Natural killer cell treated with Interleukin-12 subunit alpha and Interleukin-12 subunit beta and Interleukin-15 and Interleukin-18, amount 100 ng/mL, for 72 hours (primary cell): ENCODE measurements at regions not wholly inside any gene's neighbourhood (a gene's known extent, or its start where the extent isn't known, plus 50 kb on each side); places are given as distances from the start of the nearest gene placed in this dataset.

Experiments
- ATAC-seq, 2 donors: fragments of 150-1000 bp; cut with Tn5 transposase in 1 of 2; sonication (Bioruptor Pico), chemical (Tn5 transposase) in 1 of 2; 2 replicates each; pipeline ENCODE4 v1.10.0; 2021
- DNase-seq: peaks from one replicate; pipeline ENCODE4 v3.0.0; 2022; ENCODE audit warnings: low spot score
- H3K27ac Mint-ChIP-seq, 2 donors: 1 replicate in 1 of 2; 2 replicates in 1 of 2; pipeline ENCODE4 v1.8.0; 2022; ENCODE audit warnings: mixed read lengths in 2 of 2, mild to moderate bottlenecking in 1 of 2, moderate library complexity in 1 of 2
- H3K27me3 Mint-ChIP-seq, 2 donors: 1 replicate in 1 of 2; 2 replicates in 1 of 2; pipeline ENCODE4 v1.8.0; 2022; ENCODE audit warnings: mixed read lengths in 2 of 2
- H3K36me3 Mint-ChIP-seq: one replicate; pipeline ENCODE4 v1.8.0; 2022; ENCODE audit warnings: mixed read lengths
- H3K4me1 Mint-ChIP-seq, 2 donors: 1 replicate in 1 of 2; 2 replicates in 1 of 2; pipeline ENCODE4 v1.8.0; 2022; ENCODE audit warnings: low read depth in 2 of 2, mixed read lengths in 2 of 2, mild to moderate bottlenecking in 1 of 2
- H3K4me3 Mint-ChIP-seq: one replicate; pipeline ENCODE4 v1.8.0; 2022; ENCODE audit warnings: mixed read lengths
- H3K9me3 Mint-ChIP-seq: 2 replicates; pipeline ENCODE4 v1.8.0; 2022; ENCODE audit warnings: mixed read lengths

GRCh38 chr9:1673300-1673699 lies 341.8 kb upstream of the SMARCA2 start:
- Mint-ChIP-seq H3K9me3 (peaks cover 3% of the 10 kb centered on the region), H3K4me1 (no peaks in the 10 kb centered on the region), H3K4me3 (no peak overlapping the region), H3K27me3 (peaks cover 0 to 5% of the 10 kb centered on the region in 2 donors), H3K27ac (no peak overlapping the region), H3K36me3 (no peaks in the 10 kb centered on the region)
- ATAC-seq: no peak
- DNase-seq: no peak

- H3K9me3 Mint-ChIP-seq: no peaks in the 10 kb centered on the region
- peaks cover 0 to 6% of the 10 kb centered on the region in 2 donors for H3K27me3 Mint-ChIP-seq
- H3K4me1 Mint-ChIP-seq: no peaks in the 10 kb centered on the region
- no peak overlapping the region for H3K4me3 Mint-ChIP-seq
- ATAC-seq (no peak), DNase-seq (no peak)
- no peak overlapping the region for H3K27ac Mint-ChIP-seq
- no peaks in the 10 kb centered on the region for H3K36me3 Mint-ChIP-seq
These were observed 338.4 kb upstream of the SMARCA2 start for GRCh38 chr9:1676771-1677170.

- no peaks in the 10 kb centered on the region for H3K36me3 Mint-ChIP-seq
- no peak overlapping the region for H3K27ac Mint-ChIP-seq
- ATAC-seq: no peak
- no peak overlapping the region for H3K4me3 Mint-ChIP-seq
- no peaks in the 10 kb centered on the region for H3K9me3 Mint-ChIP-seq
- H3K27me3 Mint-ChIP-seq: peaks cover 0 to 11% of the 10 kb centered on the region in 2 donors
- H3K4me1 Mint-ChIP-seq: no peaks in the 10 kb centered on the region
- DNase-seq: no peak
These were observed 331.2 kb upstream of the SMARCA2 start for GRCh38 chr9:1683951-1684350.

DNA sequence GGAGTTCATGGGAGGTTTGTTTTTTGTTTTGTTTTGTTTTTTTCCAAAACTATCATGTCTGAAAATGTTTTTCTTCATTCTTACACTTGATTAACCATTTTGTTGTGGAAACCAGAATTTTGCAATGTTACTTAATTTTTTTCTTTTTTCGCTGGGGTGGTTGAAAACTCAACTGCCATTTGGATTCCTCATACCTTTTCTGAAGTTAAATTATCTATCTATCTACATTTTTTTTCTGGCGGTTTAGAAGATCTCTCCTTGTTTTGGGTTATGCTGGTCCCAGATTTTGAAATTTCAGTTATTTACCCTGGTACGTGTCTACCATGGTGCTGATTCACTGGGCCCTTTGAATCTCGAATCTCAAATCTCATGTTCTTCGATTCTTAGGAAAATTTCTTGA lies 316.2 kb upstream of the SMARCA2 start:
- Mint-ChIP-seq H3K9me3 (peaks cover 3% of the 10 kb centered on the region), H3K27ac (no peak overlapping the region), H3K4me1 (no peaks in the 10 kb centered on the region), H3K36me3 (no peaks in the 10 kb centered on the region), H3K27me3 (peaks cover 10 to 31% of the 10 kb centered on the region in 2 donors), H3K4me3 (no peak overlapping the region)
- DNase-seq (no peak), ATAC-seq (no peak)

- Mint-ChIP-seq H3K36me3 (no peaks in the 10 kb centered on the region), H3K4me3 (no peak overlapping the region), H3K9me3 (peaks cover 3% of the 10 kb centered on the region), H3K27ac (no peak overlapping the region), H3K27me3 (peaks cover 10 to 31% of the 10 kb centered on the region in 2 donors), H3K4me1 (no peaks in the 10 kb centered on the region)
- no peak for DNase-seq
- ATAC-seq: no peak
These were observed 314.0 kb upstream of the SMARCA2 start for GRCh38 chr9:1701113-1701512.

DNA sequence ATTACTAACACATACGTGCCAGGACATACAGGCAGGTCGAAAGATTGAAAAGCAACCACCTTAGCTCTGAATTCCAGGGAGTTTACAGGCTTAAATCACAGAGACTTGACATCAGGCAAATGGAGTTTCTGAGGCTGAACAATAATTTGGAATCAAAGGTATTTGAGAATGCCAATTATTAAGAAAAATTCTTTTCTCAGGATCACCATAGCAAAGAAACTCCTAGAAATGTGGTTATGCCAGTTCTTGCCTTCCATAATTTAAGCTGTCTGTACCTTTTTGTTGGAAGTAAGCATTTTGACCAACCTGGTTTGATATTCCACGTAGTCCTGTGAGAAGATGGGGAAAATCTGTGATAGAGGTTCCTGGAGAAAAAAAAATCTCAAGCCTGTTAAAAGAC lies 312.4 kb upstream of the SMARCA2 start:
- Mint-ChIP-seq H3K36me3 (no peaks in the 10 kb centered on the region), H3K9me3 (peaks cover 3% of the 10 kb centered on the region), H3K27ac (no peak overlapping the region), H3K4me3 (no peak overlapping the region), H3K27me3 (peaks cover 10 to 40% of the 10 kb centered on the region in 2 donors), H3K4me1 (no peaks in the 10 kb centered on the region)
- no peak for DNase-seq
- ATAC-seq: no peak

GRCh38 chr9:1707291-1707690 lies 307.9 kb upstream of the SMARCA2 start:
- H3K4me1 Mint-ChIP-seq: no peaks in the 10 kb centered on the region
- H3K4me3 Mint-ChIP-seq: no peak overlapping the region
- ATAC-seq: no peak
- DNase-seq: no peak
- H3K27ac Mint-ChIP-seq: no peak overlapping the region
- H3K9me3 Mint-ChIP-seq: no peaks in the 10 kb centered on the region
- no peaks in the 10 kb centered on the region for H3K36me3 Mint-ChIP-seq
- peaks cover 16 to 41% of the 10 kb centered on the region in 2 donors for H3K27me3 Mint-ChIP-seq

DNA sequence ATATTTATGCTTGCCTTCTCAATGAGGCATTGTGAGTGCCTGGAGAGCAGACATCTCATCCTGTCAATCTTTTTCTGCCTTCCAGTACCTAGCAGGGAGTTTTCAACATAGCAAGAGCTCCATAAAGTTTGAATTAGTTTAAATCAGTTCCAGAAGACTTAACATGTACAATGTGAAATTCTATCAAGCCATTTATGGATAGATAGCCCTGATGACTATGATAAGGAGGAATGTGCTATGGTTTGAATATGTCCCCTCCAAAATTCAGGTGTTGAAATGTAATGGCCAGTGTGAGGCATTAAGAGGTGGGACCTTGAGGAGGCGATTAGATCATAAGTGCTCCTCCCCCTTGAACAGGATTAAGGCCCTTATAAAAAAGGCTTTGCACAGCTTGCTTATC lies 306.9 kb upstream of the SMARCA2 start:
- no peaks in the 10 kb centered on the region for H3K9me3 Mint-ChIP-seq
- no peaks in the 10 kb centered on the region for H3K4me1 Mint-ChIP-seq
- H3K27ac Mint-ChIP-seq: no peak overlapping the region
- DNase-seq: no peak
- no peak overlapping the region for H3K4me3 Mint-ChIP-seq
- H3K36me3 Mint-ChIP-seq: no peaks in the 10 kb centered on the region
- peaks cover 16 to 42% of the 10 kb centered on the region in 2 donors for H3K27me3 Mint-ChIP-seq
- ATAC-seq: no peak

- peaks cover 13 to 40% of the 10 kb centered on the region in 2 donors for H3K27me3 Mint-ChIP-seq
- DNase-seq (no peak), ATAC-seq (no peak)
- no peaks in the 10 kb centered on the region for H3K36me3 Mint-ChIP-seq
- H3K9me3 Mint-ChIP-seq: no peaks in the 10 kb centered on the region
- no peaks in the 10 kb centered on the region for H3K4me1 Mint-ChIP-seq
- no peak overlapping the region for H3K27ac Mint-ChIP-seq
- no peak overlapping the region for H3K4me3 Mint-ChIP-seq
These were observed 305.8 kb upstream of the SMARCA2 start for GRCh38 chr9:1709347-1709746.

DNA sequence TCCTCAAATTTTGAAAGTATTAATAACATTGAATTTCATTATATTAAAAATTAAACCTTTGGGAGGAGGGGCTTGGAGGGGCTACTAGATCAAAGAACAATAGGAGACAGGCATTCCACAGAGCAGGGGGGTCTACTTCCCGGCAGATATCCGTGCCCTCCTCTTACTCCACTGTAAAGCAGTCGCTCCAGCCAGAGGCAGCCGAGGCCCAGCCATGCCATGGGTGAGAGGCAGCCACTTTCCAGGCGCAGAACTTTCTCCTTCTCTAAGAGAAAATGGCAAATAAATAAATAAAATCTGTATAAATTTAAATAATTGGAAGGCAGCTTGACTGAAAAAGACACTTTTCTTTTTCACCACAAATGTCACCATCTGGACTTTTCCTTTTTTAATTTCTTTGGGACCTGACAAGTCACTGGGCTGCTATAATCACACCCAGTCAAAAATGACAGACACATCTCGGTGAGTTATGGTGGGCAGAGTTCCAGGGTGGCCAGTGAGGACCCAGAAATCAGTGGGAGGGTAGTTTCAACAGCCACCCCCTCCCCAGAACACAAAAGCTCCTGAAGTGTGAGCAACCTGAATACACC lies 302.2 kb upstream of the SMARCA2 start:
- Mint-ChIP-seq H3K9me3 (no peaks in the 10 kb centered on the region), H3K36me3 (no peaks in the 10 kb centered on the region), H3K4me3 (no peak overlapping the region), H3K27ac (no peak overlapping the region), H3K4me1 (no peaks in the 10 kb centered on the region), H3K27me3 (peaks cover 17 to 47% of the 10 kb centered on the region in 2 donors)
- ATAC-seq: no peak
- no peak for DNase-seq

- peaks cover 14 to 48% of the 10 kb centered on the region in 2 donors for H3K27me3 Mint-ChIP-seq
- no peaks in the 10 kb centered on the region for H3K36me3 Mint-ChIP-seq
- no peak for ATAC-seq
- DNase-seq: no peak
- no peaks in the 10 kb centered on the region for H3K4me1 Mint-ChIP-seq
- peaks cover 2% of the 10 kb centered on the region for H3K9me3 Mint-ChIP-seq
- no peak overlapping the region for H3K4me3 Mint-ChIP-seq
- H3K27ac Mint-ChIP-seq: no peak overlapping the region
These were observed 301.3 kb upstream of the SMARCA2 start for GRCh38 chr9:1713841-1714240.

- no peaks in the 10 kb centered on the region for H3K4me1 Mint-ChIP-seq
- no peaks in the 10 kb centered on the region for H3K36me3 Mint-ChIP-seq
- no peak overlapping the region for H3K4me3 Mint-ChIP-seq
- ATAC-seq: no peak
- H3K27ac Mint-ChIP-seq: no peak overlapping the region
- no peak for DNase-seq
- H3K27me3 Mint-ChIP-seq: peaks cover 11 to 44% of the 10 kb centered on the region in 2 donors
- peaks cover 5% of the 10 kb centered on the region for H3K9me3 Mint-ChIP-seq
These were observed 297.3 kb upstream of the SMARCA2 start for GRCh38 chr9:1717882-1718281.

DNA sequence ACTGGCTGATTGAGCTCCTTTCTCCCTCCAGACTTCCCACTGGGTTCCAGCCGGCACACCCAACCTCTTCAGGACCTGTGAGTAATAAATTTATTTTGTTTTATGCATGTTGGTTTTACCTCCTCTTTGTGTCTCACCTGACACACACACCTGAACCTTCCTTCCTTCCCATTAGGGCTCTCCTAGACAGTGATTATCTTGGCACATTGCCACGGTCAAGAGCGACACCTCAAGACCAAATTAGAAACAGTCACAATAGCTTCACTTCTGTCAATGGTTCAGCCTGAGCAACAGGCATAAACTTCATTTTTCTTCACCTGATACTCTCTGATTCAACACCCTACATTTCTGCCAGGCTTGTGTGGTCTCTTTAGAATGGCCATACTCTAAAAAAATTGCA lies 296.3 kb upstream of the SMARCA2 start:
- DNase-seq (no peak), ATAC-seq (no peak)
- H3K9me3 Mint-ChIP-seq: peaks cover 5% of the 10 kb centered on the region
- no peak overlapping the region for H3K4me3 Mint-ChIP-seq
- H3K27me3 Mint-ChIP-seq: peaks cover 11 to 42% of the 10 kb centered on the region in 2 donors
- no peaks in the 10 kb centered on the region for H3K4me1 Mint-ChIP-seq
- H3K27ac Mint-ChIP-seq: no peak overlapping the region
- H3K36me3 Mint-ChIP-seq: no peaks in the 10 kb centered on the region

GRCh38 chr9:1721196-1721595 lies 294.0 kb upstream of the SMARCA2 start:
- Mint-ChIP-seq H3K9me3 (peaks cover 5% of the 10 kb centered on the region), H3K27ac (no peak overlapping the region), H3K27me3 (peaks cover 7 to 20% of the 10 kb centered on the region in 2 donors), H3K36me3 (no peaks in the 10 kb centered on the region), H3K4me1 (no peaks in the 10 kb centered on the region), H3K4me3 (no peak overlapping the region)
- ATAC-seq (no peak), DNase-seq (no peak)

DNA sequence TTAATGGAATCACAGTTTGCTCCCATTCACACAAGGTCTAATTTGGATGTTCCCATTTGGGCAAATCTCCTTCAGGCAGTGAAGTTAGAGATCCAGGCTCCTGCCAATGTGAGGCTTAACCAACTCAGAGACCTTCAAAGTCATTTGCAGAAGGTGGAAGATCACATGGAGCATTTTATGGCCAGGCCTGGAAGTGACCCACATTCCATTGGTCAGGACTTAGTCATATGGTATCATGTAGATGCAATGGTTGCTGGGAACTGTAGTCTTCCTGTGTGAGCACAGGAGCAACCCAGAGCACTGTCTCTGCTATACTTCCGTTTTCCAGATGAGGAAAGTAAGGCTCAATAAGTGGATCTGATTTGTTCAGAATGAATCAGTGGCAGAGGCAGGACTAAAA lies 292.7 kb upstream of the SMARCA2 start:
- Mint-ChIP-seq H3K27ac (no peak overlapping the region), H3K4me1 (no peaks in the 10 kb centered on the region), H3K36me3 (no peaks in the 10 kb centered on the region), H3K27me3 (peaks cover 7 to 20% of the 10 kb centered on the region in 2 donors), H3K4me3 (no peak overlapping the region), H3K9me3 (peaks cover 5% of the 10 kb centered on the region)
- ATAC-seq: no peak
- DNase-seq: no peak
